HG03196 (cell line): ENCODE measurements at regions not wholly inside any gene's neighbourhood (a gene's known extent, or its start where the extent isn't known, plus 50 kb on each side); places are given as distances from the start of the nearest gene placed in this dataset.
"Not testable (repeated sequence)": the region's sequence is repeated elsewhere in the genome, so short reads cannot be mapped to it uniquely, and the experiment has no call there.

ENCODE experiments used
- ATAC-seq: cut with Tn5 transposase; IDR thresholded peaks from one replicate; pipeline ENCODE4 v1.9.1; 2021; ENCODE audit not compliant: unreplicated experiment

DNA sequence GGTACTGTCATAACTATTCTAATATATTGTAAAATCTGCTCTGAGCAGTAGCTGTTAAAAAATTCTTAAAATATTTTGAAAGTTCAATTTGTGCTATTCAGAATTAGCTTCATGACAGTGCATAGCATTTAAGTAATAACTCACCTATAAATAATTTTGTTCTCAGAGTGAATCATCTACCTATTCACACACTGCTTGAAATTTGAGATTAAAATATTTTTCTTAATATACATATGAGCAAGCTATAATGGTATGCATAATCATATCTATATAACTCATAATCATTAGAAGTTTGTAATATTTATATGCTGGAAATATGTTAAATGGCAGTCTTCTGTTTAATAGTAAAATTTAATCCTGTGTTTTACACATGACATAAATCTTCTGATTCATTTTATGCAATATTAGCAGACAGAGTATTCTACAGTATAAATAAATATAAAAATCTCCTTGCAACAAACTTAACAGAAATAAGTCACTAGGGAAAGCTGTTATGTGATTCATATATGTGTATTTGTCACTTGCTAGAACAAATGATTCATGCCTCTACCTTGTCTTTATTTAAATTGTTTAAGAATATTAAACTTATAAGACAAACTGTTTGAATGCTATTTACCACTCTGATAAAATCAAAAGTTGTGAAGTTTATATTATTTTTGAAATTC lies 710.8 kb downstream of the PLOD2 start:
- no peak for ATAC-seq

DNA sequence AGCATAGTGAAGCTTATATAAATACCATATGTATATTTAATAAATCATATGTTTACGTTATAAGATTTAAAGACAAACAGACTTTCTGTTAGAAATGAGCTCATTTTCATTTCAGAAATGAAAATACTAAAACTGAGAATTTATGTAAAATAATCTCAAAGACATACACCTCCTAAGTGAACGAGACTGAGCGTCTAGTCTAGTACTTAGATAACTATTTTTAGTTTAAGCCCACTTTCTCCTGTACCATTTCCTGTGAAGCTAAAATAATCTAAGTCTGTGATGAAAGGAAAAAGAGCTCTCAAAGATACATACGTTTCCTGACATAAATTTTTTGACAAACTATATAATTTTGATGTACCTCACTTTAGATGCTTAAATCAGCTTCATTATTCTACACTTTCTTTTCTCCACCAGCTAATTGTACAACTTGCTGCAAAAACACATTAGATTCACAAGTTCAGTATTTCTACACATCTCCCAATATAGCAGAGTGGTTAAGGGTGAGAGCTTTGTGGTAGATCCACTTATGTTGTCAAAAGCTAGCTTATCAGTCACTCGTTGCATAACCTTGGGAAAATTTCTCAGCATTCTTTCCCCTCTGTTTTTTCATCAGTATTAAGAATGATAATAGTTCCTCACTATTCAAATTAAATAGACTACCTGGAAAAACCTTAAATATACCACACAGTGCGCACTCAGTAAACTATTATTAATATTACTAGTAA lies 703.0 kb downstream of the PLOD2 start:
- no peak for ATAC-seq

- ATAC-seq: not testable (repeated sequence)
Observed at GRCh38 chr3:145459681-145460080, 701.3 kb downstream of the PLOD2 start.

GRCh38 chr3:145471976-145472375 lies 689.0 kb downstream of the PLOD2 start:
- ATAC-seq: no peak

DNA sequence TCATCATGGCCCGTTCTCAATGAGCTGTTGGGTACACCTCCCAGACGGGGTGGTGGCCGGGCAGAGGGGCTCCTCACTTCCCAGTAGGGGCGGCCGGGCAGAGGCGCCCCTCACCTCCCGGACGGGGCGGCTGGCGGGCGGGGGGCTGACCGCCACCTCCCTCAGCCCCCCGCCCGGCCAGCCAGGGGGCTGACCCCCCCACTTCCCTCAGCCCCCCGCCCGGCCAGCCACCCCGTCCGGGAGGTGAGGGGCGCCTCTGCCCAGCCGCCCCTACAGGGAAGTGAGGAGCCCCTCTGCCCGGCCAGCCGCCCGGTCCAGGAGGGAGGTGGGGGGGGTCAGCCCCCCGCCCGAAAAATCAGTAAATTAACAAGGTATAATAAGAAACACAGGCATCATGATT lies 678.2 kb downstream of the PLOD2 start:
- not testable (repeated sequence) for ATAC-seq

DNA sequence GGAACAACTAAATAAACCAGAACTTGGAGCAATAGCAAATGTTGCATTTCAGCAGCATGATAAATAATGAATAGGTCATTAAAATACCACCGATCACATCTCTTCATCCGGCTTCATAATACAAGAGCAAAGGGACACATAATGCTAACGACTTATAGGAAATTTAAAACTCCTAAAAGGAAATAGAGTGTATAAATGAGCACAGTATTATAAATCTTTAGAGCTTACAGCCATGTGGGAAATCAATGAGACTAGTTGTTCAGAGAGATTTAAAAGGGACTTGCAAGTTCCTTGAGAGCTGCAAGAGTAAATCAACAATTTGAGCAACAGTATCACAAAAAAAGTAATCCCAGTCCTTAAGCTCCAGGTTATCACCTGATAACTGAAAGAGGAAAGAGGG lies 677.0 kb downstream of the PLOD2 start:
- no peak for ATAC-seq

- ATAC-seq: no peak
Observed at GRCh38 chr3:145489011-145489410, 672.0 kb downstream of the PLOD2 start.

- no peak for ATAC-seq
Observed at GRCh38 chr3:145490088-145491048, 670.6 kb downstream of the PLOD2 start.

DNA sequence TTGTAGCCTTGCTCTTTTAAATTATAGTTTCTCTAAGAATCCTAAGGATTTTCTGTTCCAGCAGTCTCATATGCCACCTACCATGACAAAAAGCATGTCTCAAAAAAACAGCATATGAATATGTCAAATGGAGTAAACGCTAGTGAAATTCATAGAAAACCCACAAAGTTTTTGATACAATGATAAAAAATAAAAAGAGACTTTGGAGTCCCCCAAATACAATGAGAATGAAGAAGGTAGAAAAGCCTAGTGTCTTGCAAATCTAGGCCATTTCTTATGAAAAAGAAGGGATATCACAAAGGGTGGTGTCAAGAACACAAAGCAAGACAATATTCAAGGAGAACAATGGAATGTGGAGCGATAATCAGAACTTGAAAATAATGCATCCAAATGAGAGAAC lies 668.5 kb downstream of the PLOD2 start:
- ATAC-seq: no peak

DNA sequence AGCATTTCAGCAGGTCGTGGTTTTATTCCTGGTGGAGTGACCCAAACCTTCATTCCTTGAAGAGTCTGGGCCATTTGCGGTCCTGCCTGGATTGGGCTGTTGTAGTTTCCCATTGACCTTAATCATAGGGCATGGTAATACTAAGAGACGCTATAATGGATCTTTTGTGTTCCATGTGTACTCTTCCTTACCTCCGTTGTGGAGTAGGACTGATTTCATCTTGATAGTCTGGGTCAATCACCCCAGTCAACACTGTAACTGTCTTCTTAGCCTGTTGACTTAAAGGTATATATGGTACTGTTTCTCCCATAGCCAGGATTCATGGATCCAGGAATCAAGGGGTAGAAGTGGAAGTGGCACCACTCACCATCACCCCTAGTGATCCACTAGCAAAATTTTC lies 643.6 kb downstream of the PLOD2 start:
- not testable (repeated sequence) for ATAC-seq

GRCh38 chr3:145518639-145519038 lies 642.3 kb downstream of the PLOD2 start:
- ATAC-seq: no peak

GRCh38 chr3:145519398-145520047 lies 641.5 kb downstream of the PLOD2 start:
- ATAC-seq: no peak

DNA sequence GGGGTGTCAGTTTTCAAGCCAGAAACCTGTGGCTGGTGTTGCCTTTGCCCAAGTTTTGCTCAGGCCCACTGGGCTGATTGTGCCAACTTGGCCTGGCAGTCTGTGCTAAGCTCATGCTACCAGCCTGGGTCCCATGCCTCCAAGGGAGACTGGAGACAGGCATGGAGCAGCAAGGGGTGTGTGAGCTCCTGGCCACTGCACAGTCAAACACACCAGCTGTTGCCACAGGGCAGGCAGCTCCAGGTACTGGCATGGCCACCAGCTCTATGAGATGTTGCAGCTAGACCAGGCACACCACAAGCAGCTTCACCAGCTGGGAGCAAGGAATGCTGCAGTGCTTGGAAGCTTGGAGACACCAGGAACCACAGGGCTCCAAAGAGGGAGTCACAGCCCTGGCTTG lies 638.8 kb downstream of the PLOD2 start:
- no peak for ATAC-seq

- no peak for ATAC-seq
Observed at GRCh38 chr3:145522893-145523651, 637.9 kb downstream of the PLOD2 start.

DNA sequence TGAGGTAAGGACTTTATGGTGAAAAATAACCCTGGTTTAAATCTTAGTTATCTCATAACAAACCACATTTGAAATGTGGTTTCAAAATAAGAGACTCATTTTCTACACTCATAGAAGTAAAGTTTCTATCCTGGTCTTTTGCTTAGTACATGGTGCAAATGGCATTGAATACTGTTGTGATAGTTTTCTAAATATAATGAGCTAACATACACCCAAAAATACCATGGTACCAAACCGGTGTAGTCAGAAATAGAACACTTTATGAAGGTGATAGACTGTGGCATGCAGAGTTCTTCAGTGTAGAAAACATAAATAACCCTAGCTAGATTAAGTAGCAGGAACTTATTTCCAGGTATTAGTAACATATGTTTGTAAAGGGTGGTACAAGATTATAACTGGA lies 629.4 kb downstream of the PLOD2 start:
- ATAC-seq: no peak

DNA sequence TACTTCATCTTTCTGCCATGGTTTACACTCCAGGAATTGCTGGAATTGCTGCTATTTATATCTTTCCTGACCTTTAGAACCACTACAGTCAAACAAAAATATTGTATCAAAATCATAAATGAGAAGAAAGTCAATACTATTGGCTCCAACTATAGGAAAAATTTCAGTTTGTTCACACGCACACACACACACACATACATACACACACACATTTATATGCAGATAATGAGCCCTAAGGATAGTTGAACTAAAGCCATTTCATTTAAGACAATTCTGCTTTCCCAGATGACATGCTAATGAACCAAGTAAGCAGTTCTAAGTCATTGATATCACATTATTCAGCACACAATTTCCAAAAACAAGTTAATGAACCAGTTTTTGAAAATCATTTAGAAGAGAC lies 627.3 kb downstream of the PLOD2 start:
- ATAC-seq: no peak

DNA sequence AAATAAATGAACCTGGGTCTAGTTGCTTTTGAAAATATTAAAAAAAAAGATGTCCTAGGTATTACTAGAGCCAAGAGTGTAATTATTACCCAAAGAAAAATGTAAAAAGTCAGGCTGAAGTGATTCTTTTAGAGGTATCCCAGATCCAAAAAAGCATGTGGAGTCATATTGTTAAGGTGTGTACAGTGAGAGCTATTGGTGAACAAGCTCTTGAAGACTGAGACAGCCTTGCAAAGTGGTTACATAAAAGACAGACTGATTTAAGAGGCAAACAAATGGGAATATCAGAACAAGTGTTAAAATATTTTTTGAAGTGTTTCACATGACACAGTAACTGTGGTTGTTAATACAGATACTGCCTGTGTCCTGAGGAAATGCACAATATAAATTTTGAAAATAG lies 624.5 kb downstream of the PLOD2 start:
- no peak for ATAC-seq

DNA sequence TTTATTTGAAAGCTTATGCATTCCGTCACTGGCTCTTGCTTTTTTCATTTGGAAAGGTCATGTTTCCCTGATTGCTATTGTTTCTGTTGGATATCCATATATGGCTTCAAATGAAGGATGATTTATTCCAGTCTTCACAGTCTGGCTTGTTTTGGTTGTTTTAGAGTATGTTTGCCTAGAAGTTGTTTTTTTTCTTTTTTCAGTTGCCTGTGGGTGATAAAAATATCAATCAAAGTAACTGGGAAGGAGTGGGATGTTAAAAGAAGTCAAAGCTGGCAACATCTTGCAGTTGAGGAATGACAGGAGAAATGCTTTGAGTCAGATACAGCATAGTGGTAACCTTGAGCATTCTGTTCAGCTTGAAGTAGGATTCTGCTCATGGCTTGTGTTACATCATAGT lies 610.5 kb downstream of the PLOD2 start:
- no peak for ATAC-seq

- ATAC-seq: no peak
Observed at GRCh38 chr3:145557405-145557804, 603.6 kb downstream of the PLOD2 start.

DNA sequence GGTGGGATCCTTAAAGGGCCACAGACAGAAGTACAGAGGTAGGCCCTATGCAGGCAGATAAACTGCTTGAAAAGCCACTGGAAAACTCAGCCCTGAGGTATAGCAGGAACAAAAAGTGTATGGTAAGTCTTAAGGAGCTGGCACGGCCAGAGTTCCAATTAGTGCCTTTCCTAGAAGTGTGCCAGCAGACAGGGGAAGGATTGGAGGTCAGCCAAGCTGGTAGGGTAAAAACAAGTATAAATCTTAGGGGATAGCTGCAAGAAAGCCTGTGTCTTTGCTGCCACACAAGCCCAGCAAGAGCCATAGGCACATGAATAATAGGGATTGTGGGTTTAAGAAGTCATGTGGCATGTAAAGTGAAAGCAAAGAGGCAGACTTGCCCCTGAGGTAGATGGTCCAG lies 582.5 kb downstream of the PLOD2 start:
- ATAC-seq: no peak
